BJ (cell line): ENCODE measurements at regions not wholly inside any gene's neighbourhood (a gene's known extent, or its start where the extent isn't known, plus 50 kb on each side); places are given as distances from the start of the nearest gene placed in this dataset.

Experiments
- CTCF ChIA-PET: fragments of 350-600 bp; formaldehyde crosslinking; extraction: SDS; loops from one replicate; lab custom pipeline; 2021; ENCODE audit warnings: antibody characterized with exemption, inconsistent platforms; lab: Yijun Ruan, JAX
- POLR2A ChIA-PET: fragments of 300-600 bp; sonication (Branson Sonifier 250); formaldehyde crosslinking; extraction: SDS; loops from one replicate; lab custom pipeline; 2021; ENCODE audit warnings: antibody characterized with exemption; lab: Charles Lee
- DNase-seq: peaks from one replicate; pipeline ENCODE4 v3.0.0-alpha.2; 2011; ENCODE audit warnings: low read depth
- H3K27me3 ChIP-seq: 2 replicates; pipeline ENCODE4 v1.6.0; 2011; ENCODE audit warnings: low read length; ENCODE audit not compliant: control insufficient read depth, insufficient read depth
- H3K36me3 ChIP-seq: 2 replicates; pipeline ENCODE4 v1.5.1; 2011; ENCODE audit warnings: low read length; ENCODE audit not compliant: control insufficient read depth, insufficient read depth
- H3K4me3 ChIP-seq: 2 replicates; pipeline ENCODE4 v1.5.1; 2011; ENCODE audit warnings: low read depth, mild to moderate bottlenecking, control low read depth, low read length
- TF ChIP-seq, protein P1 (sequence below): IDR thresholded peaks from 2 replicates; pipeline ENCODE4 v1.5.1; 2011; ENCODE audit warnings: low read depth, mild to moderate bottlenecking, control low read depth, inconsistent platforms, low read length, moderate library complexity; ENCODE audit not compliant: insufficient read depth

GRCh38 chr7:79719216-79719615 is 265.7 kb upstream of the MAGI2 start:
- Histone ChIP-seq H3K36me3 (no peaks in the 10 kb centered on the region), H3K4me3 (no peak overlapping the region), H3K27me3 (no peaks in the 10 kb centered on the region)
- ChIA-PET POLR2A (no interaction called here), CTCF (no interaction called here)
- no peak for DNase-seq
- TF ChIP-seq, protein P1, sequence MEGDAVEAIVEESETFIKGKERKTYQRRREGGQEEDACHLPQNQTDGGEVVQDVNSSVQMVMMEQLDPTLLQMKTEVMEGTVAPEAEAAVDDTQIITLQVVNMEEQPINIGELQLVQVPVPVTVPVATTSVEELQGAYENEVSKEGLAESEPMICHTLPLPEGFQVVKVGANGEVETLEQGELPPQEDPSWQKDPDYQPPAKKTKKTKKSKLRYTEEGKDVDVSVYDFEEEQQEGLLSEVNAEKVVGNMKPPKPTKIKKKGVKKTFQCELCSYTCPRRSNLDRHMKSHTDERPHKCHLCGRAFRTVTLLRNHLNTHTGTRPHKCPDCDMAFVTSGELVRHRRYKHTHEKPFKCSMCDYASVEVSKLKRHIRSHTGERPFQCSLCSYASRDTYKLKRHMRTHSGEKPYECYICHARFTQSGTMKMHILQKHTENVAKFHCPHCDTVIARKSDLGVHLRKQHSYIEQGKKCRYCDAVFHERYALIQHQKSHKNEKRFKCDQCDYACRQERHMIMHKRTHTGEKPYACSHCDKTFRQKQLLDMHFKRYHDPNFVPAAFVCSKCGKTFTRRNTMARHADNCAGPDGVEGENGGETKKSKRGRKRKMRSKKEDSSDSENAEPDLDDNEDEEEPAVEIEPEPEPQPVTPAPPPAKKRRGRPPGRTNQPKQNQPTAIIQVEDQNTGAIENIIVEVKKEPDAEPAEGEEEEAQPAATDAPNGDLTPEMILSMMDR: no peak

GRCh38 chr7:79716329-79716728 is 262.9 kb upstream of the MAGI2 start:
- TF ChIP-seq, protein P1: no peak
- ChIA-PET CTCF (interaction anchor here (1.3 kb wide), 1 partner anchor 9 kb away, joined by 3 read pairs; no protein-coding TSS in a partner anchor), POLR2A (no interaction called here)
- Histone ChIP-seq H3K36me3 (no peaks in the 10 kb centered on the region), H3K27me3 (no peaks in the 10 kb centered on the region), H3K4me3 (no peak overlapping the region)
- no peak for DNase-seq

DNA sequence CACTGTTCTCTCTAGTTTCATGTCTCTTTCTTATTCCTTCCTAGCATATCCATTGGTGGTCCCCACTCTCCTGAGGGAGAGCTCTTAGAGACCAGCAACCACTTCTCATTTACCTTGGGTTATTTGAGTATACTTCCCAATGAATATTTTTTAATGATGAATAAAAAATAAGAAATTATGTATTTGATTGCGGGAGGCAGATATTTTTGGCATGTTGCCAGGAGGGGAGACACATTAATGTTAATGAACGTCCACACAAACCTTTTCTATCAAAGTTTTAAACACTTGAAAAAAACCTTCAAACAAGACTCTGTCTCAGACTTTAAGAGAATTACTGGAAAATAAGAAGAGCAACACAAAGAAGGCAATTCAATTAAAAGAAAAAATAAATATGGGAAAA is 260.6 kb upstream of the MAGI2 start:
- Histone ChIP-seq H3K4me3 (no peak overlapping the region), H3K27me3 (no peaks in the 10 kb centered on the region), H3K36me3 (no peaks in the 10 kb centered on the region)
- ChIA-PET CTCF (no interaction called here), POLR2A (no interaction called here)
- DNase-seq: no peak
- TF ChIP-seq, protein P1: no peak

- Histone ChIP-seq H3K27me3 (no peaks in the 10 kb centered on the region), H3K4me3 (no peak overlapping the region), H3K36me3 (no peaks in the 10 kb centered on the region)
- CTCF ChIA-PET: no interaction called here
- no peak for DNase-seq
- TF ChIP-seq, protein P1: no peak
- POLR2A ChIA-PET: no interaction called here
Measured at GRCh38 chr7:79713276-79713675, 259.8 kb upstream of the MAGI2 start.

GRCh38 chr7:79711660-79712059 is 258.2 kb upstream of the MAGI2 start:
- ChIA-PET CTCF (no interaction called here), POLR2A (no interaction called here)
- DNase-seq: no peak
- H3K4me3 ChIP-seq: no peak overlapping the region
- TF ChIP-seq, protein P1: no peak
- H3K27me3 ChIP-seq: no peaks in the 10 kb centered on the region
- H3K36me3 ChIP-seq: no peaks in the 10 kb centered on the region
